GM18909 (cell line): ENCODE measurements at regions not wholly inside any gene's neighbourhood (a gene's known extent, or its start where the extent isn't known, plus 50 kb on each side); places are given as distances from the start of the nearest gene placed in this dataset.

Experiments used
- ATAC-seq: cut with Tn5 transposase; IDR thresholded peaks from one replicate; pipeline ENCODE4 v1.9.1; 2021; ENCODE audit warnings: mild to moderate bottlenecking; ENCODE audit not compliant: unreplicated experiment, poor library complexity

DNA sequence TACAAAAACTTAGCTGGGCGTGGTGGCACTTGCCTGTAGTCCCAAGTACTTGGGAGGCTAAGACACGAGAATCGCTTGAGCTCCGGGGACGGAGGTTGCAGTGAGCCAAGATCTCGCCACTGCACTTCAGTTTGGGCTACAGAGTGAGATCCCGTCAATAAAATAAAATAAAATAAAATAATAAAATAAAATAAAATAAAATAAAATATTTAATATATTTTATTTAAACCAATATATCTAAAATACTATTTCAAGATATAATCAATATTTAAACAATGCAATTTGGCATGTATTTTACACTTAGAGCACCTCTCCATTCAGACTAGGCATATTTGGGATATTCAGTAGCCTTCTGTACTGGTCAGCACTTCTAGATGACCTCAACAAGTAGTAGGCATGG, 142.1 kb downstream of the FOXA2 start:
- ATAC-seq = no peak

DNA sequence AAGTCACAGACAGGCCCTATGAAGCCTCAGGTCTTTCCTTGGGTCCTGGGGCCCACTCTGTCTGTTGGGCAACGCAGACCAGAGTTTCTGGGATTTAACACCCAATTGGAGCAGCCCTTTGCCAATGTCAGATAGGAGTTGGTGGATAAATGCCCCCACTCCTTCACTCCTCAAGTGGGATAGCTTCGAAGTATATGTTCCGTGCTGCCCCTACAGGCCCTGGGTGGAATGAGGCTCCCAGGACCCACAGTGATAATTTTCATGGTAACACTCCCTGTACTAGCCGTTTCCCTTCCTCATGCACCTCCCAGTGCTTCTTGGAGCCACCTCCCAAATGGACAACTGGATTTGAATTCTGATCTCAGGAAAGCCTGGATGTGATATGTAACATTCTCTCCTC, 145.4 kb downstream of the FOXA2 start:
- ATAC-seq = no peak

DNA sequence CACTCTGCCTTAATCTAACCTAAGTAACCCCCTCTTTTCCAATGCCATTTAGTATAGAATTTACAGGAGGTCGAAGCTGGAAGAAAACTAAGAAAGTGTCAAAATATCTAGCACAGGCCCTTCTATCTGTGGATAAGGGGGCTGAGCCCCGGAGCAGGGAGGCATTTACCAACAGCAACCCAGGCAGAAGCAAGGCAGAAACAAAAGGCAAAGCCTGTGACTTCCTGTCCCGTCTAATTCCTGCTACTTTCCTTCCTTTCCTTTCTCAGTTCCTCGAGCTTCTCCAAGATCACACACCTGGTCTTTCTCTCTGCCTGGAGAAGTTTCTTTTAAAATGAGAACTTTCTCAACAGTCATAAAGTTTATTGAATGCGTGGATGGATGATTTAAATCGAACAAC, 146.0 kb downstream of the FOXA2 start:
- no peak for ATAC-seq

DNA sequence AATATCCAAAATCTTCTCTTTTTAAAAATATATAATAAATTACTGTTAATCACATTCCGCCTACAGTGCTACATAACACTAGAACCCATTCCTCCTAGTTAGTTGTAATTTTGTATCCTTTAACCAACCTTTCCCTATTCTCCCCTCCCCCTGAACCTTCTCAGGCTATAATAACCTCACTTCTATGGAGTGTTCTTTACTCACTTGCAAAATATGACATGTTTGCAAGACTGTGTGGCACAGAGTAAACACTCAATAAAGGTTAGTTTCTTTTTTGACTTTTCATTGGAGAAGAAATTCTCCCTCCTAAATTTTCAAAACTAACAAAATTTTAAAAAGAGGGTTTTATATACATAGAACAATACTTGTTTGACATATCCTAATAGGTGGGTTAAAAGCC, 147.0 kb downstream of the FOXA2 start:
- no peak for ATAC-seq

DNA sequence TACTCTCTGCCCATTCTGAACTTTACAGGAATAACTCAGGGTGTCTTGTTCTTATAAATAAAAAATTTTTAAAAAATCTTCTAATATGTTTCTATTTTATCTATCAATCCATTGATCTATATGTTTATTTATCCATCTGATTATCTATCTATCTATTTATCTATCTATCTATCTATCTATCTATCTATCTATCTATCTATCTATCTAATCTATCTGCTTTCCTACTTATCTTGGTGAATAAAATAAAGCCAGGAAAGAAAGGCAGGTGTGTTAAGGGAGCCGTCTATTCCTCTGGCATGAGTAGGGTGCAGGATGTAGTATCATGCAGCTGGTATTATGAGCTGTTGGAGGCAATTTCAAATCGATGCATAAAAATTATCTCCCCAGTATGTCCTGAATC, 153.0 kb downstream of the FOXA2 start:
- no peak for ATAC-seq

DNA sequence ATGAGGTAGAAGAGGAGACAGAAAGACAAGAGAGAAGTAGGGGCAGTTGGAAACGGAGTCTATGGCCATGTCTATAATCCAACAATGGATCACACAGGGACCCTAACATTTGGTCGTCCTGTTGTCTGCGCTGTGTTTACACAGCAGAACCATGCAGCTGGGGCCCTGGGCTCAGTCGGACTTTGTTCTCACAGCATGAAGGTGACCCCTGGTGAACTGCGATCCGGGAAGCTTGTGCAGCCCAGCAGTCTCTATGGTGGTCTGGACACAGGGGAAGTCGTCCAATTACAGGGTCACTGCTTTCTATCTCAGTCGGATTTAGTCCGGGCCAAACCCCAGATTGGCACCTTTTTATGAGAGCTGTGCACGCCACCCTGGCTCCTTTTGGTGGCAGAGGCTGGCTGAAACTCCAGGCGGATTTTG, 153.6 kb downstream of the FOXA2 start:
- ATAC-seq = no peak

DNA sequence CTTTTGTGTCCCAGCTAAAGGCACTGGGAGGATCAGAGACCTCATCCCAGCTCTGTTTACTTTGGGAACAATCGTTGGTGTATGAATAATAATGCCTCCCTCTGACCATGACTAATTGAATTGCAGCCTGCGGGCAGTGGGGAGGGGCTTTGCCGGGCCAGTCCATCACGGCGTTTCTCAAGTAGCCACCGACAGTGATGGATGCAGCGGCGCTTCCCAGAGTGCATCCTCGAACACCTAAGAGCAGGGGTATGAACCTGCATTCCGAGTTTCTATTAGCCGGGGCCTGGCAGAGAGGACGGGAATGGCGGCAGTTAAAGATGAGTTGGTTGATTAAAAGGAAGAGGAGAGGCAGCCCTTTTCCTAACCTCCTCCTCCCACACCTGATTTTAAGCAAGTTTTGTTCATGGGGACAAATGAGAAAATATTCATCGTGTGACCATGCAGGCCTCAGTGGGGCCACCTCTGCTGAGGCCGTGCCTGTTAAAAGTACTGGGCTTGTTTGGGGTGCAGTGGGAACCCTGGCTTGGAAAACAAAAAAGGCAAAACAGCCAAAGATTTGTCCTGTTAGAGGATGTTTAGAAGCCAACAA, 154.1 kb downstream of the FOXA2 start:
- no peak for ATAC-seq

DNA sequence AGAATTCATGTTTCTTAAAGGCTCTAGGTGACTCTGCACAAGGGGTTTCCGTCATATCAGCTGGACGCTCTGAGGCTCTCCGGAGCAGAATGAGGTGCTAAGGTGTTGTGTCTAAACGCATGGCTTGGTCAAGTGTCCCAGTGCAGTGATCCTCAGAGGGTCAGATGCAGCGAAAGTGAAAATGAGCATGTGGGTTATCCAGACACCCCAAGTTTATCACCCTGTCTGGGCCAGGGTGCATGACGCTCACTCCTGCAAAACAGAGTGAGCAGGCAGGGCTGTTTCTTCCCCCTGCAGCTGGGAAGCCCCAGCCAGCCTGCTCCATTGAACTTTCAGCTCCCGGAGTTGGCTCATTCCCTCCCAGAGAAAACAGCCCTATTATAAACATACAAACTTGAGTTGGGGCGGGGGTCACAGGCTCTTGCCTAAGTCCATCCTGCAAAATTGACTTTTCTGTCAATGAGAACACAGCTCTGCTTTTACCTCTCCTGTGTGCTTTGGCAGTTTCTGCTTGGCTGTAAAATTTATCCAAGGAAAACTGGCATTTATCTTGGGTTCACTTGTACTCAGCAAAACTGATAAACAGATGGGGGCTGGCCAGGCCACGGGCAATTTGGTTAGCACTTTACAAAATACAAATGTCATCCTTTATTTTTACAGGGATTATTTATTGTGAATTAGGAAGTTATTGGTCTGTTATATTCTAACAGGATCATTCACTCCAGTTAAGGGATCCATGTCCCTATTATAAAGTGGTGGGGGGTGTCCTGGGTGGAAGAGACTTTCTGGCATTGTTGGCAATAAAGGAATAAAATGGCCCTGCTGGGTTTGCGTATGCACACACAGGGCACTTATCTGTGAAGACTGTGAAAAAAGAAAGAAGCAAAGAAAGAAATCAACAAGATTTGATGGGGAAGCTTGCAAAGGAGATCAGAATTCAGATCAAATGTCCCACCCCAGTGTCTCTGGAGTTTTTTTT, 154.9 kb downstream of the FOXA2 start:
- ATAC-seq = no peak

DNA sequence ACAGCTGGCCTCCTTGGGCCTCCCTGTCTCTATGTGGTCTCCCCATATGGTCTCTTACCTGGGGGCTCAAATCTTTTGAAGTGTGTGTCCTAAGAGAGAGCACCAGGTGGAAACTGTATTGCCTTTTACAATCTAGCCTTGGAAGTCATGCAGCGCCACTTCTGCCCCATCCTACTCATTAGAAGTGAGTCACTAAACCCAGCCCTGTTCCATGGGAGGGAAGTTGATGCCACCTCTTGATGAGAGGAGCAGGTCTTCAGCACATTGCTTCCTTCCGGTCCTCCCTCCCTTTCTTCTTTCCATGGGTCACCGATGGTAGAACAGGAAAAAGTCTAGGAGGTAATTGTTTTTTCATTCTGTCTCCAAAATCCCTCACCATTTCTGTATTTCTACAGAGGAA, 156.3 kb downstream of the FOXA2 start:
- no peak for ATAC-seq

DNA sequence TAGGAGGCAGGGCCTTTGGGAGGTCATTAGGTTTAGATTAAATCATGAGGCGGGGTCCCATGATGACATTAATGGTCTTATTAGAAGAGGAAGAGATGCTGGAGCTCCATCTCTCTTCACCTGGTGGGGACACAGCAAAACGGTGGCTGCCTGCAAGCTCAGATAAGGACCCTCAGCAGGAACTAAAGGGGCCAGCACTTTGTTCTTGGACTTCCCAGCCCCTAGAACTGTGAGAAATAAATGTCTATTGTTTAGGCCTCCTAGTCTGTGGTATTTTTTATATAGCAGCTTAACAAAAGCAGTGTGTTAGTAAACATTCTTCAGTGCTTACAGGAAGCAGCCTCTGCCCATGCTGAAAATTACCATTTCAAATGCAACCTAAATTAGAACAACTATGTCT, 157.6 kb downstream of the FOXA2 start:
- no peak for ATAC-seq

DNA sequence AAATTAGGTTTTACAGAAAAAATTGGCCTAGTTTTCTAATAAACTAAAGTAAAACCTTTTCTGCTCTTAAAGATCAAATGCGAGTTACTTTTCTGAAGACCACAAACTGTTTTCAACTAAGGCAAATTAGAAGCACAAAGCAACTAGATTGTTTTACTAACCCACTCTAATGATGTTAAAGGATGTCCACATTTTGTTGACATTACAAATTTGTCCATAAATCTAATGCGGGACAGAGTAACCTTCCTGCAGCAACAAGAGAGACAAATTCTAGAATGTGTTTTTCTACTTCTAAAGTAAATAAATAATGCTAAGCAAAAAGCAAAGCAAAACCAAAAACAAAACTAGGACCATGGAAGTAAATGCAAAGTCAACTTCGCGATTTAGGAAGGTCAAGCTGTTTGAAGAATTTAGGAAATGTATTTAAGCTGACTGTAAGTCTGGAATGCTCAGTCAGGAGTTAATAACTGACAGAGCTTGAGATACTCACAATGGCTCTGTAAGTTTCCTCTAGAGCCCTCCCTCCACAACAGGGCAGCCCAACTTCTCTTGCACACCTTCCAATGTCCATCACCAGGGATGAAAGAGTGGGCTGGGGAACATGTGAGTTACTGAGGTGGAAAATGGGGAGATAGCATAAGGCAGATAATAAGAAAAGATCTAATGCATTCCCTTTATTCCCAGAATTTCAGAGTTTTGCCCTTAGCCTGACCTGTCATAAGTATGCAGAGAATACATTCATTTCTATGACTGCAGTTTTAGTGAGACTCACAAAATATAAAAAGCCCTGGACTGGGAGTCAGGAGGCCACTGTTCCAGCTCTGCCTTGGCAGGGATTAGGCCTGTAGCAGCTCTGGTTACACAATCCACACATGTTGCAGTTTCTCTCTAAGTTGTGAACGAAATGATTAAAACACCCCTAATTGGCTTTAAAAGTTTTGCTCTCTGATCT, 158.8 kb downstream of the FOXA2 start:
- no peak for ATAC-seq

DNA sequence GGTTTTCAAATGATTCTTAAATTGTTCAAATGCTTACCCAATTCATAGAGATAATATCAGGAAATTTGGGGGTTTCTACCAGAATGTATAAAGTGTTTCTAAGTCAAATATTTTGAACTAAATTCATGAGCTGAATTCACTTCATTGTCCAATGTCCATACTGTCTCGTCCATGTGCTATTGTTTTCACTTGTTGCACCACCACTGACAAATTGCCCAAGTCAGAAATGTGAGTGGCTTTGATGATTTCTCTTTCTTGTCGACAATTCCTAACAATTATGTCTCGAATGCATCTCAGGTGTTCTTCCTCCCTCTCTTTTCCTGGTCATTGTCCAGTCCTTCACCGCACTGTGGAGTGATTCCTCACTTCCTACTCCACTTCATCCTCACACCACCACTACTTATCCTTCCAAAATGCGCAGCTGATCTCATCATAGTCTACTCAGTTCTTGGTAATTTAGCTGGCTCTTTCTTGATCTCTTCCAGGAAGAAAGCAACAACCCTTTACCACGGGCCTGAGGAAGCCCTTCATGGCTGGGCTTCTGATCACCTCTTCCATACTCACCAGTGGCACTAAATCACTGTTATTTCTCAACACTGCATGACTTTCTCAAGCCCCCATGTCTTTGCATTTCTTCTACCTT, 161.1 kb downstream of the FOXA2 start:
- no peak for ATAC-seq

DNA sequence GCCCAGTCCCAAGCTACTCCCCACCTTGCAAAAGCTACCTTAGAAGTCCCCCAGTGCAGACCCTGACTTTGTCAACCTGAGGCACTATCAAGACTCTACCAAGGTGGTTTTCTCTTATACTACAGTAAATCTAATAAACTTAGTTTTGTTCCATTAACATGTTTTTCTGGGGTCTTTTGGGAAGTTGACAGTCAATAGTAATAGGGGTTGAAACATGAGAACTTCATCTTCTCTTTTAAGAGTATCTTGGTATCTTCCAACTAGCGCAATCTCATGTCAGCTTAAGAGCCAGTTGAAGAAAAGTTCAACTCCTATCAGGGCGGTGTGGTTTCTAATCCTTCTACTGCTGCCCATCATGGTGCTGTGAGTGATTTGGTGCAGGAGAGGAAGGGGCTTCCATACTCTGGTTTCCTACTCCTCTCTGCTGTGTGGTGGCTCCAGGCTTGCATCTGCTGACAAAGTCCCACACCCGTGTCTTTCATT, 164.2 kb downstream of the FOXA2 start:
- no peak for ATAC-seq

DNA sequence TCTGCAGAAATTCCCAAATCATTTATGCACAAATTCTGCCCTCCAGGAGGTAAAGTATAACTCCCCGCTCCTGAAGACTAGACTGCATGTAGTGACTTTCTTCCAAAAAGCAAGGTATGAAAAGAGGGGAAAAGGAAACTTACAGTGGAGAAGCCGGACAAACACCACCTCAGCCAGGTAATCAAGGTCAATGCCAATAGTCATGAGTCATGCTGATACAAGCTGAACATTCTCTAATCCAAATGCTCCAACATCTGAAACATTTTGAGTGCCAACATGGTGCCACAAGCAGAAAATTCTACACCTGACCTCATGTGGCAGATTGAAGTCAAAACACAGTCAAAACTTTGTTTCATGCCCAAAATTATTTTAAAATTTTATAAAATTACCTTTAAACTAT, 165.6 kb downstream of the FOXA2 start:
- ATAC-seq = no peak

DNA sequence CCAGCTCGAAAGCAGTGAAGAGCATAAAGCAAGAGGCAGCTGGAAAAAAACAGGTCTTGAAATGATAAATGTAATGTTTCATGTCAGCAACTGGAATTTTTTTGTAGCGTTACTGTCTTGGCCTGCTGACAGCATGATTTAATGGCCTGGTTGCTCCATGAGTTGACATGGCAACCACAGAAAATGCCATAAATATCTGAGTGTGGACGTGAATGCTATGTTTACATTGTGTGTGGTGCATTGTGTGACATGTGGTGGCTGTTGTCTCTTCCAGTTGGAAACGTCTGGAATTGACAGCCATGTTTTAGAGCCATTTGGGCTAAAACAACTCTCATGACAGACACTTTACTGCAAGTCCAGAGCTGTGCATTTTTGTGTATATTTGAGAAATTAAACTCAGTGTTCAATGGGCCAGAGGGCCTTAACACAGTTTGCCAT, 170.0 kb downstream of the FOXA2 start:
- no peak for ATAC-seq

DNA sequence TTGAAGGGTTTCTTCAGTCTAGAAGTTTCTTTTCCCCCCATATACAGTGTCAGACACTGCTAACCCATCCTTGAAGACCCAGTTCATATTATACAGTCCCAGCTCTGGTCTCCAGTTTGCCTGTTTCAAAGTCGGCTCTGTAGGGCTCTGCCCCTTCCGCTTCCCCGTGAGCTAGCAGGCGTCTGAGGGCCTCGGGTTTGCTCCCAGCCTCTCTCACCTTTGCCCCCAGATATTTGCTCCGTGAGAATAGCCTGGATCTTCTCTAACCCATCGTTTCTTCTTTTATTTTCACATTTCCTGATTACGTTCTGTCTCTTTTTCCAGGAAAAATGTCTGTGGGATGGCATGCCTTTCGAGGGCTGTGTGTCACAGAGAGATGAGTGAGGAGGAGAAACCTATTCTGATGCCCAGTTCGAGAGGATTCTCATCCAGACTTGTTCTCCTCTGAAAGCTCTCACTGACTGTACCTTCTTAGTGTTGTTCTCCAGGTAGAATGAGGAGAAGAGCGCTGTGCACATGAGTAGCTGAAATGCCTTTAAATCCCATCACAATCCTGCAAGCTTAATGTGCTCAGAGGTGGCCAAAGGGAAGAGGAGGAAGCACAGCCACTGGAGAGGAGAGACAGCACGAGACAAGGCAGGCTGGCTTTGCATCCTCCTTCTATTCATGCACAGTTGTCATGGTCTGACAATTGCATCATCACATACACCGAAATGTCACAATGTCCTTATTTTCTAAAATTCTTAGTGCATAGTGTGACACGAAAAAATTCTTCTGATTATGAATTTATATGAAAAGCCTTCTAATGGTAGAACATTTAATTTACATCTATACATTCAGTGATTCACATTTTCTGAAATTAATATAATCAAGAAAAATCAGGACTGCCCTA, 171.1 kb downstream of the FOXA2 start:
- ATAC-seq = no peak

DNA sequence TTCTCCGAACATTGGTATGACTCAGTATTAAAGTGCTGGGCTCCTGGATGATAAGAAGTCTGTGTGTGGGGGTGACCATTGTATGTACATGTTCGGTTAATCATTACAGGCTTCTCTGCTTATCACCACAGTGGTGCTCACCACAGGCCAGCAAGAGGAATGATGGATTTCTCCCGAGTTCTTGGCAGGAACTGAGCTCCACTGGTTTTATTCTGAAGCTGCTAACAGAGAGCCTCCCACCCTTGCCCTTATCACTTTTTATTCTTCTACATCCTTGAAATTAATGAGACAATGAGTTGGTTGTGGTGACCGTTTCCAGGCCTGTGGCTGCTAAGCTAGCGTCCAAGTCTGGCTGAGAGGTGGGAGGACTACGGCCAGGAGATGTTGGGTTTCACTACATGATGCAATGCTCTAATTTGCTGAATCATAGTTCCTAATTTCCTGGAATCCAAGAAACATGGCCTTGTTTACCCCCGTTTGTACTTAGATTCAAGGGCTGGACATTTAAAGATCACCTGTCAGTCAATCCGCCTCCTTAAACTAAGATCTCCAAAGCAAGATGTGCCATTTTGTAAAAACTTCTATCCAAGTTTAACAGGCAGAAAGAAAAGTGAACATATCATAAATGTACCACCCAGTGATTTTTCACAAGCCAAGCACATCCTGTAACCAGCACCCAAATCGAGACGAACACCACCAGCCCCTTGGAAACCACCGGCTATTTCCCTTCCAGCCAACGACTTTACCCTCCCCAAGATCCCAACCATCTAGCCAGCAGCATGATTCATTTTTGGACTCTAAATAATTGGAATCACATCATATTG, 172.5 kb downstream of the FOXA2 start:
- no peak for ATAC-seq

DNA sequence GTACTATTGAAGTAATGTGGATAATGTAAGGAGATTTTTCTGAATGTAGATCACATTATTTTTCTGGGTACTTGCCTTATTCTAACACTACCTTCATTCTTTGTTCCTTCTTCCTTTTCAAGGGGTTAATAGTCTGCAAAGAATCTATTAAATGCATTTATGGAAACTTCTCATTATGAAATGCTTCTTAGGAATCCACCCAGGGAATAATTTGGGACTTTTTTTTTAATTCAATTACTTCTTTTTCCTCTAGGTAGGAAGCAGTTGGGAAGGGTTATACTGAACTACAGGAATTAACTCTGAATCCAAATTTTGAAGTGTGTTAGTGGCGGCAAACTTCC, 173.1 kb downstream of the FOXA2 start:
- no peak for ATAC-seq
